GM18498 (cell line): ENCODE measurements at regions not wholly inside any gene's neighbourhood (a gene's known extent, or its start where the extent isn't known, plus 50 kb on each side); places are given as distances from the start of the nearest gene placed in this dataset.

Experiments
- ATAC-seq: cut with Tn5 transposase; IDR thresholded peaks from one replicate; pipeline ENCODE4 v1.9.1; 2021; ENCODE audit warnings: mild to moderate bottlenecking, moderate library complexity; ENCODE audit not compliant: unreplicated experiment

GRCh38 chr3:117235304-117235703, 525.7 kb downstream of the TUSC7 start:
- ATAC-seq, result no peak

DNA sequence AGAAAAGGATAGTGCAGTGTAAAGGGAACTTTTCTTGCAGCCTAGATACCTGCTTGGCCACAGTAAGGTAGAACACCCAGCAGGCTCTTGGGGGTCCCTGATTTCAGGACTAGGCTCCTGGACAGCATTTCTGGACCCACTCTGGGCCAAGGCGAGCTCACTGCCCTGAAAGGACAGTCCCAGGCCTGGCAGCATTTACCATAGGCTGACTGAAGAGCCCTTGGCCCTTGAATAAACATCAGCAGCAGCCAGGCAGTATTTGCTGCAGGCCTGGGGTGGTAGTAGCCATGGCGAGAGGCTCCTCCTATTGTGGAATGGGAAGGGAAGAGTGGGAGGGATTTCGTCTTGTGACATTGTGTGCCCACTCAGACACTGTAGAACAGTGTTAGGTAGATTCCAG, 529.2 kb downstream of the TUSC7 start:
- ATAC-seq, result no peak

GRCh38 chr3:117243657-117244056, 534.1 kb downstream of the TUSC7 start:
- no peak for ATAC-seq

- no peak for ATAC-seq
These were observed 537.4 kb downstream of the TUSC7 start for GRCh38 chr3:117246771-117247555.

GRCh38 chr3:117248153-117248552, 538.6 kb downstream of the TUSC7 start:
- no peak for ATAC-seq

DNA sequence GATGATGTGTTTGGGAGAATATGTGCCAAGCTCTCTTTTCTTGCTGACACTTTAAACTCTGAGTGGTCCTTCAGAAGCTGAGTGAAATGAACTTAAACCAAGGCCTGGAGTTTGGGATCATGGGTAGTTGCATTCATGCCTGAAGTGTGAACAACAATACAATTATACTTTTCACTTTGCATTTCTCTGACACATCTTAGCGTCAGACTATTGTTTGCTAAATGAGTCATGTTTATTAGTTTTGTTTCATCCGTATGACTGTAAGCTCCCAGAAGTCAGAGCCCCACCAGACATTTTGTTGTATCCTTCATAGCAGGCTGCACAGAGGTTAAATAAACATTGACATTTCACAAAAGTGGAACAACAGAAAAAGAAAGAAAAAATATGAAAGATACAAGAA, 542.6 kb downstream of the TUSC7 start:
- ATAC-seq, result no peak

DNA sequence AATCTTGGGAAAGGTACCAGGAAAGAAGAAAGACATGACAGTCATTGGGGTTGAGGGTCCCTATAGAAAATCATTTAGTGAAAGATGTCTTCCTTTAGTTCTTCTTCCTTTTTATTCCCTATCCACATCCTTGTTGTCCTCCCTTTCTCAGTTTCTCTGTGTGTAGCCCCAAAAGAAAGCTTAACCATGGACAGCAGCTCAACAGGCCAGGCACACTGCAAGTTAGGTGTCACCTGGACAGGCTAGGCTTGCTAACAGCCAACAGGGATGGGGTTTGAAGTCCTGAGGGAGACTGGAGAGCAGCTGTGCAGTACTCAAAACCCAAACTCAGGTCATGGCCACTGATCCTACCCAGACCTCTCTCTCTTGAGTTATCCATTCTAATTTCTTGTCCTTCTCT, 543.1 kb downstream of the TUSC7 start:
- ATAC-seq, result no peak

DNA sequence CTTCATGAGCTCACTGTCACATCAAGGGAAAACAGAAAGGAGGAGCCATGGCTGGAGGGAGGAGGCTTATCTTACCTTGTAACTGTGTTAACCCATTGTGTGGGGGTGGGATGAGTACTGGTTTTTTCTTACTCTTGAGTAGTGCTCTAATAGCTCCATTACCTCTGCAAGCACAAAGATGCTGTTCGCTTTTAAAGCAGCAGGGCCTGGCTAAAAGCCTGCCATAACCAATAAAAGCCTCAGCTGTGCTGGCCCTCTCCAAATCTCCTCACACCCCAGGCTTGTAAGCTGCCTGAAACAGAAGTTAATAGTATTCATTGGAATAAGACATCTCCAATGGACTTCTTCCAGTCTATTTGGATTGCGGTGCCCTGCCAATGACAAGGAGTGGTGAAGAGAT, 544.1 kb downstream of the TUSC7 start:
- no peak for ATAC-seq

GRCh38 chr3:117254985-117255384, 545.4 kb downstream of the TUSC7 start:
- no peak for ATAC-seq

DNA sequence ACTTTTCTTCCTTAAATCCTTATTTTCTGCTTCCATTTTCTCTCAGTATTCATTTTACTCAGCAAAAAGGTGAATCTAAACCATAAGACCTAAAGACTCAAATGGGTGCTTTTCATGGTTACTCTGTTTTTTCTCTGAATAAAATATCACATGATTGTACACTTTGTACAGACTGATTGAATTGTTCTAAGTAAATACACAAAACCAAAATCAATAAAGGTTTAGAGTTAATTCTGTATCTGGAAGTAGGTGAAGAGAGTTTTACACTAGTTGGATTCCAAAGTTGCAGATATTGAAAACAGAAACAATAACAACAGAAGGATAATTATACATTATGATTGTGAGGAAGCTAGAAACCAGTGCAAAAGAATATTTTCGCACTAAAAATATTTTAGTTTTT, 546.2 kb downstream of the TUSC7 start:
- no peak for ATAC-seq

GRCh38 chr3:117261983-117262421, 552.4 kb downstream of the TUSC7 start:
- ATAC-seq, result no peak

- ATAC-seq, result no peak
These were observed 553.7 kb downstream of the TUSC7 start for GRCh38 chr3:117263270-117263669.

- no peak for ATAC-seq
These were observed 554.2 kb downstream of the TUSC7 start for GRCh38 chr3:117263745-117264144.

- ATAC-seq, result no peak
These were observed 554.8 kb downstream of the TUSC7 start for GRCh38 chr3:117264204-117264994.

DNA sequence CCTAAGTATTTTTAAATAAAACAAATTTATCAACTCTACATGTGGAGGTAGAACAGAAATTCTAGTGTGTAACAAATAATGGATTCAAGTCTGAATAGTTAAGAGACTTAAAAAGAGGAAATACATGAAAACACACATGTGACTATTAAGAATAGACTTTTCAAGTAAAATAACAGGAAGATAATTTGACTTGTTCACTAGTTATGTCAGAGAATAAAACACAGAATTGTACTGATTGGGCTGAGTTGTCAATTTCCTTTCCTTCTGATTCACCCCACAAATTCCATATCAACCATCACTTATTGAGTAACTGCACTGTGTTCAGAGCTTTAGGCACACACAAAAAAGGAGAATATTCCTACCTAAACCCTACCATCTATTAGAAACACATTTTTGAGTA, 557.2 kb downstream of the TUSC7 start:
- no peak for ATAC-seq

DNA sequence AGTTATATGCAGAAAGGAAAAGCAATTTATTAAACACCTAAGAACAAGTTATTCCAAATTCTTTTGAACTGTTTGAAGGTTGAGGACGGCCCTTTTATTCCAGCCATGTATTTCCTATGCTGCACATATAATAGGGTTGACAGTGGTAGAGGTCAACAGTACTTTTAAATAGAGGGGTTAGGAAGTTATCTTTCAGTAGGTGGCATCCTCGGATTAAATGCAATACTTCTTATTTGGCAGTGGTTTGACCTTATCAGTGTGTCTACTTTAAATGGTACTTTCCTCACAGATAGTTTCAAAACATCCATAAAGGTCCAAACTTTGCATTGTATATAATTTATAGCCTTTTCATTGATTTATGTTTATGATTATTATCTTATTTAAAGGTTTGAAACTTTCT, 558.7 kb downstream of the TUSC7 start:
- no peak for ATAC-seq

DNA sequence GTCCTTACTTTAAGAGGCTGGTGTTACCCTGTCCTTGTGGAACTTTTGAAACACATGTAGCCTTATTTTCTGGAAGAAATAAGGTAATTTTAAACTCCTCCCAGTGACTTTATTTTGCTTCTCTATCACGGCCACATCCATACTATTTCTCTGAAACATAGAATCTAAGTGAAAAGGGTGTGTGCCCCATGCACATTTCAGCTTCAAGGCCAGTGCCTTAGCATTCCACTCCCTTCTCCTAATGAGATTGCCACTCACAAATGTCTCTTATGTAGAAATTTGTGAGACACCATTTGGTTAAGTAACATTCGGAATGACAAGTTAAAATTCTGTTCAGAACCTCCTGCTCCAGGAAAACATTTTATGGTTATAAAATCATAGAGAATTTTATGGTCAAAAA, 562.7 kb downstream of the TUSC7 start:
- no peak for ATAC-seq

DNA sequence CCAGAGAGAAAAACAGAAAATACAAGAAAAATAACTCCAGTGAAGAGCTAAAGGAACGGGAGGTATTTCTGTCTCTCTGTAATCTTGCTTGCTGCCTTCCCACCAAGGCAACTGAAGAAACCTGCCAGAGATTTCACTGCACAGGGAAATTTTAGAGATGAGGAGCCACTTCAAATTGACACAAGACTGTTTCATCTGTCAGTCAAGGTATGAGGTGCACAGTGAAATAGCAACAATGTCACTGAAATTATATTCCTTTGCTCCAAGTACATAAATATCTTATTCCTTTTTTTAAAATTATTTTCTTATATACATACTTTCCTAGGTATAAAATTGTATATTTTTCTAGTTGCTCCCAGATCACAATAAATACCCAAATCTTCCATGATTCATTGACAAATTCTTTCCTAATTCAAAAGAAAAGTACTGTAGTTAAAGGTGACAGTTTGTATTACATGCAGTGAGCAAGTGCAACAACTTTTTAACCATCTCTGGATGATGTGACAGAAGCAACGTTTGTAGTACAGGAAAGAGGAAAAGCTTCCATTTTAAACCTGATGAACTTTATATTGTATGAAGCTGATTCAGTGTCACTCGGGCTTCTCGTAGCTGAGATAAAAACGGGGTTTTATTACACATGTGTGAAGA, 563.4 kb downstream of the TUSC7 start:
- ATAC-seq, result no peak

GRCh38 chr3:117277816-117278215, 568.2 kb downstream of the TUSC7 start:
- ATAC-seq, result no peak

DNA sequence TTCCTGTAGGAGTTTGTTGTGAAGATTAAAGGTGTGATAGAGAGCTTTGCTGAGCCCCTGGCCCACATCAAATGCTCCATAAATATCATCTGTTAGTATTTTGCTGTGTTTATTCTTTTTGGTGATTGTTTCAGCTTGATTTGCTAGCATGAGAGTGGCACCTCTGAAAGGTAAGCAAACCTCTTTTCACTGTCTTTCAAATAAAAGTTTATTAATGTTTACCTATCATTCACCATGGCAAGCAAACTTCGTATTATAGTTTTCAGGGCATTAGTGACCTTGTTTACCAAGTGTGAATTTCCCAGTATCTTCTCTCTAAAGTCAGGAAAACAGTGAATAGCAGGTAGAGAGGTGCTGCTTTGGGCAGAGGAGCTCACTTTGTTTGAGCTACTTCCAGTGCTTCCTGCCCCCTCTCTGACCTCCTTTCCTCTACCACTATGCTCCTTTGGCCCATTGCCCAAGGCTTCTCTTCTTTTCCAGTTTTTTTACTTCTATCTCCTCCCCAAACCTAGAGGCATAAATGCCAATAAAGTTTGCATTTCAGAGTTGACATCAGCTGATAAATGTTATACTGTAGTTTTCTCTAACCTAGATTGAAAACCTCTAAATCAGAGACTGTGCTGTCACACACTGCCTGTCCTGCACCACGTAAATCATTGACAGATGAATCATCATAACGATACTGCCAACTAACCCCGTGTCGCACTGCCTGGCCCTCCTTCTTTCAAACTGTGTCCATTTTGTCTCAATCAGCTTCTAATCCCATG, 569.0 kb downstream of the TUSC7 start:
- ATAC-seq, result peak; percentile 99

GRCh38 chr3:117281371-117281770, 571.8 kb downstream of the TUSC7 start:
- no peak for ATAC-seq
